Transverse colon (tissue), 4 donors: ENCODE measurements at regions not wholly inside any gene's neighbourhood (a gene's known extent, or its start where the extent isn't known, plus 50 kb on each side); places are given as distances from the start of the nearest gene placed in this dataset.

ENCODE experiments used
- DNase-seq: peaks from one replicate; pipeline ENCODE4 v3.0.0-alpha.2; 2019
- H3K27ac ChIP-seq, 4 donors: fragments of 200-600 bp; sonication (generic); 2 replicates each; pipeline ENCODE4 v1.5.1; 2016 to 2018; ENCODE audit warnings: inconsistent platforms in 4 of 4
- H3K27me3 ChIP-seq: fragments of 200-600 bp; sonication (generic); 2 replicates; pipeline ENCODE4 v1.5.1; 2017; ENCODE audit warnings: inconsistent platforms
- H3K36me3 ChIP-seq, 4 donors: fragments of 200-600 bp; sonication (generic); 2 replicates each; pipeline ENCODE4 v1.5.1; 2017 to 2019; ENCODE audit warnings: inconsistent platforms in 4 of 4
- H3K4me1 ChIP-seq, 4 donors: fragments of 200-600 bp; sonication (generic); 2 replicates each; pipeline ENCODE4 v1.5.1; 2017 to 2020; ENCODE audit warnings: inconsistent platforms in 4 of 4
- H3K4me3 ChIP-seq, 4 donors: fragments of 200-600 bp; sonication (generic); 1 replicate in 1 of 4; 2 replicates in 3 of 4; pipeline versions ENCODE4 v1.5.1 to v1.6.1; 2017 to 2019; ENCODE audit warnings: inconsistent platforms in 4 of 4
- H3K9me3 ChIP-seq, 2 donors: fragments of 200-600 bp; sonication (generic); 2 replicates each; pipeline ENCODE4 v1.5.1; 2017 to 2019; ENCODE audit warnings: inconsistent platforms in 2 of 2
- EP300 ChIP-seq: sonication (generic); formaldehyde crosslinking; IDR thresholded peaks from one replicate; pipeline ENCODE4 v1.6.1; 2017; ENCODE audit warnings: antibody characterized with exemption, low read depth
- POLR2A ChIP-seq: fragments of 450-650 bp; IDR thresholded peaks from one replicate; pipeline ENCODE4 v1.6.1; 2016; ENCODE audit warnings: antibody characterized with exemption, mild to moderate bottlenecking, moderate library complexity
- POLR2AphosphoS5 ChIP-seq, 3 donors: sonication (generic); formaldehyde crosslinking; IDR thresholded peaks; one replicate each; pipeline ENCODE4 v1.6.1; 2016; ENCODE audit warnings: antibody characterized with exemption in 3 of 3
- WGBS, 2 donors: methylation state at CpG; one replicate each; pipeline ENCODE4 v1.1.5; 2018; ENCODE audit warnings: low coverage in 1 of 2; 5-methylcytosine and 5-hydroxymethylcytosine counted together
- in situ Hi-C, 4 donors: fragments of 200-750 bp; cut with MboI; loops; one replicate each; pipeline versions ENCODE4 v1.15.0 to v1.15.1; 2017; ENCODE audit warnings: low sequenced_read_pairs in 3 of 4, low pct_ligation_motif_present in 1 of 4, low pct_unique_long_range_greater_than_20kb in 1 of 4
- intact Hi-C: fragments of 100-400 bp; cut with DNase I; formaldehyde crosslinking; loops from one replicate; pipeline ENCODE4 v1.15.1; 2023; ENCODE audit warnings: low total_unique reads
- TF ChIP-seq, protein P1 (sequence below), 5 experiments: fragments of 200-600 bp in 3 of 5; fragments of 450-650 bp in 2 of 5; sonication (generic) in 3 of 5; IDR thresholded peaks; 1 replicate in 2 of 5; 2 replicates in 3 of 5; pipeline ENCODE4 v1.5.1; 2016 to 2017; ENCODE audit warnings: antibody characterized with exemption in 5 of 5, inconsistent platforms in 3 of 5, mild to moderate bottlenecking in 2 of 5, moderate library complexity in 1 of 5

DNA sequence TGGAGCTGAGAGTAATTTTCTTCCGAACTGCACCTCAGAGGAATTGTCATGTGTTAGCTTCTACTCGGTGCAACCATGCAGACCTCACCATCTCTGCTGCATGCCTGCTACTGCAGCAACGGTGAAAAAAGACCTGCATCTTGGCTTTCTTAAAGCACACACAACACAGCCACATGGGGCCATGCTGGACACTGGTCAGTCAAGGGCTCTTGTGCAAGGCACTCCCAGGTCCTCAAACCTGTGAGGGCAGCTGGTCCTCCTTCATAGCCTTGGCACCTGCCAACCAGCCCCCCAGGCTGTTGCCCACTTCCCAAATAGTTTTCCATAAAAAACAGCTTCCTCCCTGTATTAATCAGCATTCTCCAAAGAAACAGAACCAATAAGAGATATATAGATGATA lies 113.5 kb upstream of the TEX51 start:
- no peaks in the 10 kb centered on the region for H3K4me1 ChIP-seq
- H3K4me3 ChIP-seq, result no peak overlapping the region
- in situ Hi-C loops (no loop called here), intact Hi-C loops (no loop called here)
- no peaks in the 10 kb centered on the region for H3K9me3 ChIP-seq
- WGBS, 2 donors, result 82% methylated on average over 3 of the region's 3 CpGs; no CpG with 5 or more reads in 1 of the 2 donors
- H3K36me3 ChIP-seq, result no peaks in the 10 kb centered on the region
- no peak overlapping the region for H3K27ac ChIP-seq
- DNase-seq, result no peak
- no peak for TF ChIP-seq POLR2AphosphoS5 (IDR thresholded peaks at IDR 0.05)
- no peak for TF ChIP-seq POLR2A
- TF ChIP-seq, protein P1, sequence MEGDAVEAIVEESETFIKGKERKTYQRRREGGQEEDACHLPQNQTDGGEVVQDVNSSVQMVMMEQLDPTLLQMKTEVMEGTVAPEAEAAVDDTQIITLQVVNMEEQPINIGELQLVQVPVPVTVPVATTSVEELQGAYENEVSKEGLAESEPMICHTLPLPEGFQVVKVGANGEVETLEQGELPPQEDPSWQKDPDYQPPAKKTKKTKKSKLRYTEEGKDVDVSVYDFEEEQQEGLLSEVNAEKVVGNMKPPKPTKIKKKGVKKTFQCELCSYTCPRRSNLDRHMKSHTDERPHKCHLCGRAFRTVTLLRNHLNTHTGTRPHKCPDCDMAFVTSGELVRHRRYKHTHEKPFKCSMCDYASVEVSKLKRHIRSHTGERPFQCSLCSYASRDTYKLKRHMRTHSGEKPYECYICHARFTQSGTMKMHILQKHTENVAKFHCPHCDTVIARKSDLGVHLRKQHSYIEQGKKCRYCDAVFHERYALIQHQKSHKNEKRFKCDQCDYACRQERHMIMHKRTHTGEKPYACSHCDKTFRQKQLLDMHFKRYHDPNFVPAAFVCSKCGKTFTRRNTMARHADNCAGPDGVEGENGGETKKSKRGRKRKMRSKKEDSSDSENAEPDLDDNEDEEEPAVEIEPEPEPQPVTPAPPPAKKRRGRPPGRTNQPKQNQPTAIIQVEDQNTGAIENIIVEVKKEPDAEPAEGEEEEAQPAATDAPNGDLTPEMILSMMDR (IDR thresholded peaks at IDR 0.05), result no peak
- no peak for TF ChIP-seq EP300
- no peaks in the 10 kb centered on the region for H3K27me3 ChIP-seq

DNA sequence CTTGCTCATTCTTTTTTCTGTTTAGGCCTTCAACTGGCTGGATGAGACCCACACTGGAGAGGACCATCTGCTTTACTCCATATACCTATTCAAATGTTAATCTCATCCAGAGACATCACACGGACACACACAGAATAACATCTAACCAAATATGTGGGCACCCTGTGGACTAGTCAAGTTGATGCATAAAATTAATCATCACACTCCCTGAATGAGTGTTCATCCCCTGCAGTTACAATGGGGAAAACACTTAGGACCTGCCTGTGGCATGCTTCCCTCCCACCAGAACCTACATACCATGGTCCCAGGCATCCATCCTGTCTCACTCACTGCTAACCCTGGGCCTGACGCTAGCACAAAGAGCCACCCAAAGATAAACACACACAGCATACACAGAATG lies 112.8 kb upstream of the TEX51 start:
- TF ChIP-seq POLR2AphosphoS5 (IDR thresholded peaks at IDR 0.05), result no peak
- no peak for TF ChIP-seq POLR2A
- Histone ChIP-seq H3K4me3 (no peak overlapping the region), H3K9me3 (no peaks in the 10 kb centered on the region), H3K36me3 (no peaks in the 10 kb centered on the region), H3K4me1 (no peaks in the 10 kb centered on the region), H3K27ac (no peak overlapping the region), H3K27me3 (no peaks in the 10 kb centered on the region)
- no peak for DNase-seq
- intact Hi-C loops, result no loop called here
- in situ Hi-C loops, result no loop called here
- 89 to 100% methylated on average over 1 to 2 of the region's 2 CpGs for WGBS, 2 donors

DNA sequence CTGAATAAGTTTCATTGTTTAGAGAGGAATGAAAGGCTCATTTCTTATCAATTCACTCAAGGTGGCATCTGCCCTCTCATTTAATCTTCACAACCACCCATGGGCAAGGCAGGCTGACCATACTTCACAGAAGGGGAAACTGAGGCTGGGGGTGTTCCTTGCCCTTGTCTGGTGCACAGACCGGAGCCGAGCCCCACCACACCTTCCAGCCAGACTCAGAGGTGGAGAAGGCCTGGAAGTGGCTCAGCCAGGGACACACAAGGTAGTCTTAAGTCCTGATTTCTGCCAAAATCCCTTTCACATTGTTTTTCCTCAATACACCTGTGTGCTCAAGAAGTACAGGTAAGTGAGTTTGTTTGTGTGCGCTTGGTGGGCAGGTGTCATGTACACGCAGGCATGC lies 111.9 kb upstream of the TEX51 start:
- Histone ChIP-seq H3K27ac (no peak overlapping the region), H3K36me3 (no peaks in the 10 kb centered on the region), H3K9me3 (no peaks in the 10 kb centered on the region), H3K4me3 (no peak overlapping the region), H3K4me1 (no peaks in the 10 kb centered on the region), H3K27me3 (no peaks in the 10 kb centered on the region)
- in situ Hi-C loops (no loop called here), intact Hi-C loops (no loop called here)
- 92% methylated on average over 4 of the region's 4 CpGs; no CpG with 5 or more reads in 1 of the 2 donors for WGBS, 2 donors
- no peak for DNase-seq
- TF ChIP-seq EP300 (no peak), POLR2A (no peak), POLR2AphosphoS5 (IDR thresholded peaks at IDR 0.05) (no peak)
- TF ChIP-seq, protein P1 (IDR thresholded peaks at IDR 0.05), result no peak

DNA sequence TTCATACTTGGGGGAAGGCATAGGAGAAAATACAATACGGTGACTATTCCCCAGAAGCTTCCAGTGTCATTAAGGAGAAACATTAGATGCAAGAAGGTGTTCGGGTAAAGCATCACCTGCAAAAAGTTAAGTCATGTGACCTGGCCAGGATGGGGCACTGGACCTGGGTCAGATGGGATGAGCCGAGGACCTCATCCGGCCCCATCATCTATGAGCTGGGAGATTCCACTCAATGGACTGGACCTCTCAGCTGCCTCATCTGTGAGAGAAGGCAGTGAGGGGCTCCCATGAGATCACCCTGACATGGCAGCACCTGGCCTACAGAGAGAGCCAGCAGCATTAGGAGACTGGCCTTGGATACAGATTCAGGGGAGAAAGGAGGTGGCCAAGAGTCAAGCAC lies 111.4 kb upstream of the TEX51 start:
- H3K27ac ChIP-seq, result no peak overlapping the region
- TF ChIP-seq POLR2AphosphoS5 (IDR thresholded peaks at IDR 0.05) (no peak), POLR2A (no peak), EP300 (no peak)
- TF ChIP-seq, protein P1 (IDR thresholded peaks at IDR 0.05), result no peak
- no peak overlapping the region for H3K4me3 ChIP-seq
- intact Hi-C loops, result no loop called here
- H3K36me3 ChIP-seq, result no peaks in the 10 kb centered on the region
- in situ Hi-C loops, result no loop called here
- no peak for DNase-seq
- H3K9me3 ChIP-seq, result no peaks in the 10 kb centered on the region
- H3K4me1 ChIP-seq, result no peaks in the 10 kb centered on the region
- H3K27me3 ChIP-seq, result peaks cover 4% of the 10 kb centered on the region
- WGBS, 2 donors, result 100% methylated on average over 4 of the region's 4 CpGs; no CpG with 5 or more reads in 1 of the 2 donors

DNA sequence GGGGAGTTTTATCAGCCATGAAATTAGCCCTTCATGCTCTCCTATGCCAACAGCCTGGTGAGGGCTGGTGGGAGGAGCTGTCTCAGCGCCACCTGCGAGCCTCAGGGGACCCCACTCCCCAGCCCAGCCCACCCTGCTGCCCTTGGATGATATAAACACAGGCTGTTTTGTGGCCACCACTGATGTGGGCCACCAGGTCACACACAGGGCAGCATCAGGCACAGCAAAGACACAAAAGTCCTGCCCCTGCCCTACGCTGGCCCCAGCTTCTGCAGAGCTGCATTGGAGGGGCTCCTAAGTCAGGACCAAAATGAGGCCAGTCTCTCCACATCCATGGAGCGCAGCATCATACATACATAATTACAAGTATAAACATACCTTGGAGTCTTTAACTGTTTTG lies 110.6 kb upstream of the TEX51 start:
- H3K27me3 ChIP-seq, result peaks cover 11% of the 10 kb centered on the region
- no peak for DNase-seq

More for the DNA sequence above, 110.6 kb upstream of the TEX51 start:
- Histone ChIP-seq H3K4me3 (no peak overlapping the region), H3K27ac (no peak overlapping the region), H3K36me3 (no peaks in the 10 kb centered on the region), H3K4me1 (no peaks in the 10 kb centered on the region), H3K9me3 (no peaks in the 10 kb centered on the region)
- WGBS, 2 donors, result 78% methylated on average over 4 of the region's 4 CpGs; no CpG with 5 or more reads in 1 of the 2 donors
- TF ChIP-seq POLR2A (no peak), POLR2AphosphoS5 (IDR thresholded peaks at IDR 0.05) (no peak), EP300 (no peak)
- TF ChIP-seq, protein P1 (IDR thresholded peaks at IDR 0.05), result no peak
- intact Hi-C loops, result no loop called here
- in situ Hi-C loops, result no loop called here
